ENCODE measurements at regions not wholly inside any gene's neighbourhood (a gene's known extent, or its start where the extent isn't known, plus 50 kb on each side); places are given as distances from the start of the nearest gene placed in this dataset.
"Not testable (repeated sequence)": the region's sequence is repeated elsewhere in the genome, so short reads cannot be mapped to it uniquely, and the experiment has no call there.

GRCh38 chr2:220586980-220587530, 959.6 kb downstream of the SLC4A3 start:
- no peak for DNase-seq

GRCh38 chr2:220588148-220588547, 960.7 kb downstream of the SLC4A3 start:
- no peak for DNase-seq

GRCh38 chr2:220590476-220590875, 963.0 kb downstream of the SLC4A3 start:
- DNase-seq, result no peak

GRCh38 chr2:220593526-220593925, 966.1 kb downstream of the SLC4A3 start:
- no peak for DNase-seq

GRCh38 chr2:220601674-220602073, 970.4 kb downstream of the EPHA4 start:
- no peak for DNase-seq

- not testable (repeated sequence) for DNase-seq
Measured at GRCh38 chr2:220613004-220613403, 959.1 kb downstream of the EPHA4 start.

- DNase-seq, result no peak
Measured at GRCh38 chr2:220614064-220614463, 958.0 kb downstream of the EPHA4 start.

- DNase-seq, result no peak
Measured at GRCh38 chr2:220619525-220620220, 952.4 kb downstream of the EPHA4 start.

GRCh38 chr2:220626603-220627002, 945.5 kb downstream of the EPHA4 start:
- DNase-seq, result no peak

GRCh38 chr2:220628252-220628651, 943.9 kb downstream of the EPHA4 start:
- DNase-seq, result no peak

- DNase-seq, result no peak
Measured at GRCh38 chr2:220641137-220641536, 931.0 kb downstream of the EPHA4 start.

GRCh38 chr2:220646424-220646823, 925.7 kb downstream of the EPHA4 start:
- no peak for DNase-seq

- no peak for DNase-seq
Measured at GRCh38 chr2:220648628-220649027, 923.5 kb downstream of the EPHA4 start.

GRCh38 chr2:220653776-220654175, 918.3 kb downstream of the EPHA4 start:
- DNase-seq, result no peak

GRCh38 chr2:220654322-220654721, 917.8 kb downstream of the EPHA4 start:
- DNase-seq, result no peak

- DNase-seq, result no peak
Measured at GRCh38 chr2:220660277-220661145, 911.6 kb downstream of the EPHA4 start.

GRCh38 chr2:220662431-220662830, 909.7 kb downstream of the EPHA4 start:
- no peak for DNase-seq

- DNase-seq, result no peak
Measured at GRCh38 chr2:220663065-220663464, 909.0 kb downstream of the EPHA4 start.

GRCh38 chr2:220664272-220665107, 907.6 kb downstream of the EPHA4 start:
- no peak for DNase-seq

- no peak for DNase-seq
Measured at GRCh38 chr2:220665108-220665471, 907.0 kb downstream of the EPHA4 start.

- no peak for DNase-seq
Measured at GRCh38 chr2:220669324-220669723, 902.8 kb downstream of the EPHA4 start.

GRCh38 chr2:220670511-220670910, 901.6 kb downstream of the EPHA4 start:
- DNase-seq, result no peak
